ENCODE measurements at regions not wholly inside any gene's neighbourhood (a gene's known extent, or its start where the extent isn't known, plus 50 kb on each side); places are given as distances from the start of the nearest gene placed in this dataset.

- TF ChIP-seq POLR2A (IDR thresholded peaks at IDR 0.05; ENCODE audit: low read length) (no peak), GATA1 (IDR thresholded peaks at IDR 0.05; ENCODE audit: low read depth, low read length) (no peak)
These were observed 159.0 kb downstream of the MIS18A start for GRCh38 chr21:32119811-32120210.

All from erythroblast (primary cell).